GM12864 (cell line): ENCODE measurements at regions not wholly inside any gene's neighbourhood (a gene's known extent, or its start where the extent isn't known, plus 50 kb on each side); places are given as distances from the start of the nearest gene placed in this dataset.

Experiments used
- DNase-seq: peaks from one replicate; pipeline ENCODE4 v3.0.0-alpha.2; 2011; ENCODE audit warnings: low read depth
- H3K4me3 ChIP-seq: 2 replicates; pipeline ENCODE4 v1.5.1; 2011; ENCODE audit warnings: mild to moderate bottlenecking, low read depth, low read length, control low read depth
- TF ChIP-seq, protein P1 (sequence below): IDR thresholded peaks from 2 replicates; pipeline ENCODE4 v1.5.1; 2011; ENCODE audit warnings: low read depth, mild to moderate bottlenecking, moderate library complexity, low read length, control low read depth, inconsistent platforms; ENCODE audit errors: missing control alignments

DNA sequence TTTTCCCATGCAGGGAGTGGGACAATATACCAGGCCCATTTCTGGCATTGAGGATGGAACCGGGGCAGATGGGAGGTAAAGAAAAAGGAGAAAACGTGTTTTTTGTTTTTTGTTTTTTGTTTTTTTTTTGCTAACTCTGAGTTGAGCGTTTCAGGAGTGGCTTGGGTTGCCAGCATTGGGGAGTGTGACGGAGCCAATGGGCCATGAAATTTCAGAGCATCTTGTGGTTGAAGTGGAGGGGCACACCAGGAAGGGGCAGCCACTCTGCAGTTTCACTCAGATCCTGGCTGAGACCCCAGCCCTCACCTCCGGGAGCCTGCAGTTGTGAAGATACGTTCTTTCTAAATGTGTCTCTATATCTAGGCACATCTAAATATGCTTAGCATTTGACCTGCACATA lies 240.5 kb downstream of the TLE3 start:
- no peak overlapping the region for H3K4me3 ChIP-seq
- no peak for DNase-seq
- TF ChIP-seq, protein P1, sequence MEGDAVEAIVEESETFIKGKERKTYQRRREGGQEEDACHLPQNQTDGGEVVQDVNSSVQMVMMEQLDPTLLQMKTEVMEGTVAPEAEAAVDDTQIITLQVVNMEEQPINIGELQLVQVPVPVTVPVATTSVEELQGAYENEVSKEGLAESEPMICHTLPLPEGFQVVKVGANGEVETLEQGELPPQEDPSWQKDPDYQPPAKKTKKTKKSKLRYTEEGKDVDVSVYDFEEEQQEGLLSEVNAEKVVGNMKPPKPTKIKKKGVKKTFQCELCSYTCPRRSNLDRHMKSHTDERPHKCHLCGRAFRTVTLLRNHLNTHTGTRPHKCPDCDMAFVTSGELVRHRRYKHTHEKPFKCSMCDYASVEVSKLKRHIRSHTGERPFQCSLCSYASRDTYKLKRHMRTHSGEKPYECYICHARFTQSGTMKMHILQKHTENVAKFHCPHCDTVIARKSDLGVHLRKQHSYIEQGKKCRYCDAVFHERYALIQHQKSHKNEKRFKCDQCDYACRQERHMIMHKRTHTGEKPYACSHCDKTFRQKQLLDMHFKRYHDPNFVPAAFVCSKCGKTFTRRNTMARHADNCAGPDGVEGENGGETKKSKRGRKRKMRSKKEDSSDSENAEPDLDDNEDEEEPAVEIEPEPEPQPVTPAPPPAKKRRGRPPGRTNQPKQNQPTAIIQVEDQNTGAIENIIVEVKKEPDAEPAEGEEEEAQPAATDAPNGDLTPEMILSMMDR: no peak

DNA sequence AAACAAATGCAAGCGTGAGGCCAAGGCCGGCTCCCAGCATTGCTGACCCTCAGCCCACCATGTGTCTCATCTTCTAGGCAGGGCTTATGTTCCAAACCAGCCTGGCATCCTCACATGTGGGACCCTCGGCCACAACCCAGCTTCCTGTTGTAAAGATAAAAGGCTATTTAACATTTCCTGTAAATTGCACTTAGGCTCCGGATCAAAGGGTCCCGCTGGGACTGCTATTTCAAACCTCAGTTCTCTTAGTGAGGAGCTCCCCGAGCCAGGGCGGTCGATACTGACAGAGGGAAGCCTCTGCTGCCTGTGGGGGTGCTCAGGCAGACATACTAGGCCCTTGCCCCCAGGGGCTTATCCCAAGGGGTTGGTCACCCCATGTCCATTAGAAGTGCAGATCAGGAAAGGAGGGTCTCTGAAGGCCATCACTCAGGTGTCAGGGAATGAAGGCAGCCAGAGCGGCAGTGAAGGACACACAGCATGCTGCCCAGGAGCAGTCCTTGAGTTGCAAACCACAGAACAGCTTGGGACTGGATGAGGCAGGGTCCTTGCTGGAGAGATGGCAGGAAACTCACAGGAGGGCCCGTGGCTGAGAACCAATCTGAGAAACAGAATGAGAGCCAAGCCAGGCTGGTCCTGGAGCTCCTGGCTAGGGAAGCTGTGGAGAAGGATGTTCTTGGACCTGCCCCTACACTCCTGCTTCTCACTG lies 239.9 kb downstream of the TLE3 start:
- H3K4me3 ChIP-seq: no peak overlapping the region
- TF ChIP-seq, protein P1: no peak
- DNase-seq: no peak

GRCh38 chr15:69858456-69858855 lies 239.3 kb downstream of the TLE3 start:
- no peak for DNase-seq
- TF ChIP-seq, protein P1: no peak
- no peak overlapping the region for H3K4me3 ChIP-seq

DNA sequence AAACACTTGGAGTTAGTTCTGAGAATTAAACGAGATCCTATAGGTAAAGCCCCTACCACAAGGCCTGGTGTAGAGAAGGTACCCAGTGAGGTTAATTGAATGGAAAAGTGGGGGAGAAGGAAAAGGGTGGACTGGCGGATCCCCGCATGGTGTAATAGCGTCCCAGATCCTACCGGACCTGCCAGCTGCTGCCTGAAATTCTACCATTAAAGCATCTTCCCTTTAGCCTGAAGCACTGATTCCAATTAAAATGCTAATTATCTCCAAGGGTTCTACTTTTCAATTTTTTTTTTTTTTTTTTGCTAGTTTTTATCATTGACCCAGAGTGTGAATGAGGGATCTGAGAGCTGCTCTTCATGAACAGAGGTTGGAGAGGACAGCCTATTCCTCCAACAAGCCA lies 237.9 kb downstream of the TLE3 start:
- no peak for DNase-seq
- TF ChIP-seq, protein P1: no peak
- no peak overlapping the region for H3K4me3 ChIP-seq

DNA sequence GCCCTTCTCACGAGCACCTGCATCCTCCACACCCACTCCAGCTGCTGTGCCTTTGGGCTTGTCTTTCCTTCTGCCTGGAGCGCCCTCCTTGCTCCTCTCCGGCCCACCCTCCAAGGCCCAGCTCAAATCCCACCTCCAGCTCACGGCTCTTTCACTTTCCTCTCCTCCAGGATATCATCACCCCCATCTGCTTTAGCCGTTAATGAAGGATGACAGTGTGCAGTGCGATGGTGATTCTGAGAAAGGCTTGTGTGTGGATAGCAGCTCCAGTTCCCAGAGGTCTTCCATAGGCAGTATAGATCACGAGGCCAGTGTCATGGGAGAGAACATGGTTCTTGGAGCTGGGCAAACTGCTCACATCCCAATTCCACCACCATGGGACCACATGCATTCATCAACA lies 237.4 kb downstream of the TLE3 start:
- no peak overlapping the region for H3K4me3 ChIP-seq
- no peak for DNase-seq

GRCh38 chr15:69860921-69861320 lies 236.8 kb downstream of the TLE3 start:
- H3K4me3 ChIP-seq: no peak overlapping the region
- no peak for DNase-seq
- TF ChIP-seq, protein P1: no peak

More for the DNA sequence above, 237.4 kb downstream of the TLE3 start:
- TF ChIP-seq, protein P1: no peak

GRCh38 chr15:69861331-69862171 lies 236.2 kb downstream of the TLE3 start:
- DNase-seq: no peak
- H3K4me3 ChIP-seq: no peak overlapping the region
- TF ChIP-seq, protein P1: no peak
